ENCODE measurements at regions not wholly inside any gene's neighbourhood (a gene's known extent, or its start where the extent isn't known, plus 50 kb on each side); places are given as distances from the start of the nearest gene placed in this dataset.
"Not testable (repeated sequence)": the region's sequence is repeated elsewhere in the genome, so short reads cannot be mapped to it uniquely, and the experiment has no call there.

DNA sequence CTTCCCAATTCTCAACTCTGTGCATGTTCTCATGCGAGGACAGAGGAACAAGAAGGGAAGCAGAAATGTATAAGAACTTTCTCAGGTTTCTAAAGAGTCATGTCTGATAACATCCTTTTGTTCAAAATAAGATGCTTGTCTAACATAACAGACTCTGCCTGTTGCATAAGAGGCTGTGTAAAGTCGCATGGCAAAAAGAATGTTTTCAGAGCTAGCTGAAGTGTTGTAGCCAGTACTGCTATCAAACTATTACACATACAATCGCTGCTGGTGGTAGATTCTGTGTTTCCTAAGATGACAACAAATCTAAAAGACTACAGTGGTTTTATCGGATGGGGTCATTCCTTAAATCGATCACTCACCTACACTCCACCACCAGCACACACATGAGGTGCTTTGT lies 487.5 kb downstream of the IRS1 start:
- DNase-seq = no peak

DNA sequence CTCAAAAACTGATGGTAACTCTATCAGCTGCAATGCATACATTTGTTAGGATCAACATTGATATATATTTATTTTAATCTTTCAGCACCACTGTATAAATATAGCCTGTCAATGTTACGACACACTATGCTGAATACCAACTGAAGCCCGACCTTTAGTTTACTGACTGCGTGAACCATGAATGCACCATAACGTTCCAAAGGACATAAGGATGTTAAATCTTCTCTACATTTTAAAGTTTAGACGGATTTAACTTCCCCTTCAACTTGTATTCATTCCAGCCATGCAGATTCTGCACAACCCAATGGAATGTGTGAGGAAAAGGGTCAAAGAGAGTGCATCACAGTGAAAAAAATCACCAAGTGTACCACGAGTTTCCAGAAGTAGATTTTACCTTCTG lies 489.5 kb downstream of the IRS1 start:
- DNase-seq = no peak

- DNase-seq = no peak
Observed at GRCh38 chr2:226308986-226309385, 490.6 kb downstream of the IRS1 start.

- DNase-seq = no peak
Observed at GRCh38 chr2:226308323-226308680, 491.3 kb downstream of the IRS1 start.

DNA sequence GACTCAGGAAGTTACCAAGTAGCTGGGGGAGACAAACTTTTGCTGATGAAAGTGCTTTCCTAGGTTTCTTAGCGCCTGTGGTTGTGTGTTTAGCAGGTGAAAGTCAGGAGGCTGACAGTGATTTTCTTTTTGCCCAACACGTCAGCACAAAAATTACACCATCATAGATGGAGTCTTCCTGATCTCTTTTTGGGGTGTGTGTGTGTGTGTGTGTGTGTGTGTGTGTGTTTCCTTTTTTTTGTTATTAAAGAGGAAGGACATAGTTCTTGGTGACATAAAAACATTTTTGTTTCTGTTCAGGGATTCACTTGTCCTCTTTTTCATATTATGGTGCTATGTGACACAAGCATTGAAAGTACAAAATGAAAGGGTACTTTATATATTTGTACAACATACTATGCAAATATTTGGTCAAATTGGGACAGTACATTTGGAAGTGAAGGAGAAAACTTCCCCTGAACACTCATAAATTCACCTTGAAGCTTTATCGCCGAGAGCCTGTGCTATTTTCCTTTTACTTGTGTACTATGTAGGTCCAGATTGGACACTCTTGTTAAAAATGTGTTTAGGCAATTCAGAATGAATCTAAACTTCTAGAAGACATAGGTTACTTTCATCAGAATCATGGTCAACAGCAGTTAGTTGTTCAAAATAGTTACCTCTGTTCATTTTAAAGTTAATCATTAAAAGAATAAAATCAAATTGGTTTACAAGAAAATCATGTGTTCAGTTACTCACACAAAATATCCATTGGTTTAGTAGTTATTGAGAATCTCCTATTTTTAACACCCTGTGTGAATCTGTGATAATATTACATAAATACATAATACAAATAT lies 491.9 kb downstream of the IRS1 start:
- DNase-seq = no peak

DNA sequence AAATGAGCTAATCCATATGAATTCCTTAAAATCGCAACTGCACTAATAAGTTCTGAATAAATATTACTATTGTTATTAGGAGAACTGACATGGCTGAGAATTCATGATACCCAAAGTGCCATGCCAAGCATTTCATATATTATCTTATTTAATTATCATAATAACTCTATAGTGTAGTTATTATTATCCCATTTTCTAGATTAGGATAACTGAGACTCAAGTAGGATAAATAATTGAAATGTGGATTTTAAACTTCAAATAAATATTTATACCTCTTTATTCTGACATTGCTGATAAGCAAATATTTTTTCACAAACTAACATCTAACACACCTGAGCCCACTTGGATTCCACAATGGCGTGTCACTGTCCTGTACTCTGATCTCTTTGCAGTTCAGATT lies 492.7 kb downstream of the IRS1 start:
- no peak for DNase-seq

- DNase-seq = no peak
Observed at GRCh38 chr2:226304308-226304707, 495.3 kb downstream of the IRS1 start.

DNA sequence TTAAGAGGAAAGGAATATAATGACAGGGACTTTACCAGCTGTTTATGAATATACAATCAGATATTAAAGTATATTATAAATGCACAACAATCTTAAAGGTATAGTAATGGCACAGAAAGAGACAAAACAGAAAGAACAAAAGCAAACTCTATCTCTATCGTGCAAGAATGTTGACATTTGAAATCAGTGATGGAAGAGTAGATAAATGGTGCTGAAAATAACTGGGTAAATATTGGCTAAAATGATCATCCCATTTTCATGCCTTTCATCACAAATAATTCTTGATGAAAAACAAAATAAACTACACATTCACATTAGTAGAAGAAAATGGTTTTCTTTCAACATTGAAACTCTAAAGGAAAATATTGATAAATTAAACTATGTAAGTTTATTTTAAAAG lies 495.9 kb downstream of the IRS1 start:
- no peak for DNase-seq

DNA sequence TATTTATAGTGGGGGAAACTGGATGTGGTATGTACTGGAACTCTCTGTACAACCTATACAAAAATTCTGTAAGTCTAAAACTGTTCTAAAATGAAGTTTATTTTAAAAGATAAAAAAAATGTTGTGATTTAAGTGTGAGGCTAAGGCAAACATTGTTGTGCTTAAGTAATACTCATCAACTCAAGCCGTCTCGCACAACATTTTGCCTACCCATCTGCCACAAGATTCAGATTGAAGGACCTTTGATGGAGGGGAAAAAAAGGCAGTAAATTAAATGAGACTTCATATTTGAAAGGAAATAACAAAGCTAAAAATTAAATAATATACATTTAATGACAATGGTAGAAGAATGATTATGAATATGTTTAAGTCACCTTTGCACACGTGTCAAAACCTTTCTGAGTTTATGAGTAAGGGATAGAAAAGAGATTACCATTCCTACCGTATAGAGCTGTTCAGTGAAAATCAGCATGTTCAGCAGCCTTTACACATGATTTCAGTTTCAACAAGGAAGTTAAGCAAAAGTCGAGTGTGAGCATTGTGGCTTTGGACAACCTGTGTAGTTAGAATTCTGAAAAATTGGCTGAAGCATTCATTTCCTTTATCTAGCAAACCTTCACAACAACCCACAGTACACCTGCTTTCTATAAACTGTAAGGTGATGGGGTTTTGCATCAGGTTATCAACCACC lies 499.3 kb downstream of the IRS1 start:
- DNase-seq = no peak

DNA sequence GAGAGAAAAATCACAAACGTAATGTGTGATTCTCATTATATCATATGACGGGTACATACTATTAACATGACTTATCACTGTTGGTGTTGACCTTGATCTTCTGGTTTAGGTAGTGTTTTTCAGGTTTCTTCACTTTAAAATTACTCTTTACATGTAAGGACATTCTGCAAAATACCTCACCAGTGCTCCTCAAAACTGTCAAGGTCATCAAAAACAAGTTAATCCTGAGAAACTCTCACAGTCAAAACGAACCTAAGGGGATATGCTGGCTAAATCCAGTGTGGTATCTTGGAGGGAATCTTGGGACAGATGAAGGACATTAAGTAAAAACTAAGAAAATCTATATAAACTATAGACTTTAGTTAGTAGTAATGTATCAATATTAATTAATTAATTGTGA lies 499.8 kb downstream of the IRS1 start:
- no peak for DNase-seq

DNA sequence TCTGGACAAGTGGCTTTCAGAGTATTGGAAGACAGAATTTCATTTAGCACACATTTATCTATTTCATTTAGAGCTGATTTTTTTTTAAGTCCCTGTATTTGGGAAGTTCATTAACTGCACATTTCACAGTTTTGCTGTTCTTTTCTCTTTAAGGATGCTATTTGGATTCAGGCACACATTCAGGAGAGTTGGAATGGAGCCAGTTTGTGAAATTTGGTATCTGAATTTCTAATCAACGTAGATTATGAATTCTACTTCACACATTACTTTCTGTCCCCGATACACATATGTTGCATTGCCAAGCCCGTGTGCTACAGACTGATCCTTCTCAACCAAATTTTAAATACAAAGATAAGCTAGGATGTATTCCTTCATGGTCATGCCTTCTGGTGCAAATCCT lies 503.9 kb downstream of the IRS1 start:
- no peak for DNase-seq

DNA sequence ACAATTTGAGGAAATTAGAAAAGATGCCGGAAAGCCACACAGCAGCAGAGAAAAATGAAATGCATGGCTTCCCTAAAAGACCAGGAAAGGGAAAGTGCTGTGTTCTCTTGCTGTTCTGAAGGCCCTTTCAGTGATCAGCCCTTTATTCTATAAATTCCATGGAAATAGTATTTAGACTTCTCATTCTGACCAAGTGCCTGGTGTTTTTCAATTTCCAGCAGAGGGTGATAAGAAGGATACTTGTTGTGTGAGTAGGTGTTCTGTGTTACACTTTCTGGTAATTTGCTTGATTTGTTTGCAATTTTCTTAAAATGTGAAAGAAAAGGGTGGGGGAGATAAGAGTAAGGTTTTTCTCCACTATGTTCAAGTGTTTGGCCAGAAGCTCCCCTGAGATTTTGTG lies 504.5 kb downstream of the IRS1 start:
- no peak for DNase-seq

DNA sequence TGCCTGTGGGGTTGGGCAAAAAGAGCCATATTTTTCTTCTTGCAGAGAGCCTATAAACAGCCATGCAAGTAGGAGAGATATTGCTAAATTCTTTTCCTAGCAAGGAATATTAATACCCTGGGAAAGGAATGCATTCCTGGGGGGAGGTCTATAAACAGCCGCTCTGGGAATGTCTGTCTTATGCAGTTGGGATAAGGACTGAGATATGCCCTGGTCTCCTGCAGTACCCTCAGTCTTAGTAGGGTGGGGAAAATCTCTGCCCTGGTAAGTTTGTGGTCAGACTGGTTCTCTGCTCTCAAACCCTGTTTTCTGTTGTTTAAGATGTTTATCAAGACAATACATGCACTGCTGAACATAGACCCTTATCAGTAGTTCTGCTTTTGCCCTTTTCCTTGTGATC lies 508.3 kb downstream of the IRS1 start:
- DNase-seq = not testable (repeated sequence)

- DNase-seq = no peak
Observed at GRCh38 chr2:226286916-226287315, 512.7 kb downstream of the IRS1 start.

GRCh38 chr2:226283796-226284195 lies 515.8 kb downstream of the IRS1 start:
- DNase-seq = no peak

GRCh38 chr2:226282151-226282550 lies 517.5 kb downstream of the IRS1 start:
- DNase-seq = no peak

DNA sequence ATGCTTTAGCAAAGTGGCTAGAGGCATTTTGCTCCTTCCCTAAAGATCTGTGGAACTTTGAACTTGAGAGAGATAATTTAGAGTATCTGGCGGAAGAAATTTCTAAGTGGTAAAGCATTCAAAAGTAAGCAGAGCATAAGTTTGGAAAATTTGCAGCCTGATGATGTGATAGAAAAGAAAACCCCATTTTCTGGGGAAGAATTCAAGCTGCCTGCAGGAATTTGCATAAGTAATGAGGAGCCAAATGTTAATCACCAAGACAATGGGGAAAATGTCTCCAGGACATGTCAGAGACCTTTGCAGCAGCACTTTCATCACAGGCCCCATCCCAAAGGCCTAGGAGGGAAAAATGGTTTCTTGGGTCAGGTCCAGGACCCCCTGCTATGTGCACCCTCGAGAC lies 519.5 kb downstream of the IRS1 start:
- not testable (repeated sequence) for DNase-seq

- DNase-seq = no peak
Observed at GRCh38 chr2:226275215-226275614, 524.4 kb downstream of the IRS1 start.

DNA sequence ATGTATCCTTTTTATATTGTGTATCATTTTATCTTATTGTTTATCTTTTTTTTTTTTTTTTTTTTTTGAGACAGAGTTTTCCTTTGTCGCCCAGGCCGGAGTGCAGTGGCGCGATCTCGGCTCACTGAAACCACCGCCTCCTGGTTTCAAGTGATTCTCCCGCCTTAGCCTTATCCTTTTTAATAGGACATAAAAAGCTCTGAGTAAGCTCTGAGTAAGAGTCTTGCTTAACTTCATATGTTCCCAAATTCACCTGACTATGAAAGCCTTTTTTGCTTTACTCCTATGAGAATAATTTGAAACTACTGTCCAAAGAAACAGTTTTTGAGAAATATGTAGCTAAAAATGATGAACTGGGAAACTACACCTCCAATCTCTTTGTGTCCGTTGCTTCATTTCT lies 525.5 kb downstream of the IRS1 start:
- DNase-seq = no peak

DNA sequence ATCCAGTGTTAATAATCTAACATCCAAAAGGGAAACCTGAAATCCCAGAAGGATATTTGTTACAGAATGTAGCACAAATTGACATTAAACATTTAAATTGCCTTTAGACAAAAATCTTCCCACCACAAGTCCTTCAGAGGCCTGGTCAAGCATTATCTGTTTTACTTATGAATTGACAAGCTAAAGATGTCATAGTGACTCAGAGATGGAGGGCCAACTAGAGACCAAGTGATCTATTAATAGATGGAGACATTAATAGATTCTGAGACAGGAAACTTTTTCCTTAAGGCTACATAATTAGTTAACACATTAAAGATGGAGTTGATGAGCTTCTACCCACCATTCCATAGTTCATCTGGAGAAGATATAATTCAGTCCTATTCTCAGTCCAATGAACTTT lies 526.2 kb downstream of the IRS1 start:
- DNase-seq = no peak

- no peak for DNase-seq
Observed at GRCh38 chr2:226272435-226272834, 527.2 kb downstream of the IRS1 start.

DNA sequence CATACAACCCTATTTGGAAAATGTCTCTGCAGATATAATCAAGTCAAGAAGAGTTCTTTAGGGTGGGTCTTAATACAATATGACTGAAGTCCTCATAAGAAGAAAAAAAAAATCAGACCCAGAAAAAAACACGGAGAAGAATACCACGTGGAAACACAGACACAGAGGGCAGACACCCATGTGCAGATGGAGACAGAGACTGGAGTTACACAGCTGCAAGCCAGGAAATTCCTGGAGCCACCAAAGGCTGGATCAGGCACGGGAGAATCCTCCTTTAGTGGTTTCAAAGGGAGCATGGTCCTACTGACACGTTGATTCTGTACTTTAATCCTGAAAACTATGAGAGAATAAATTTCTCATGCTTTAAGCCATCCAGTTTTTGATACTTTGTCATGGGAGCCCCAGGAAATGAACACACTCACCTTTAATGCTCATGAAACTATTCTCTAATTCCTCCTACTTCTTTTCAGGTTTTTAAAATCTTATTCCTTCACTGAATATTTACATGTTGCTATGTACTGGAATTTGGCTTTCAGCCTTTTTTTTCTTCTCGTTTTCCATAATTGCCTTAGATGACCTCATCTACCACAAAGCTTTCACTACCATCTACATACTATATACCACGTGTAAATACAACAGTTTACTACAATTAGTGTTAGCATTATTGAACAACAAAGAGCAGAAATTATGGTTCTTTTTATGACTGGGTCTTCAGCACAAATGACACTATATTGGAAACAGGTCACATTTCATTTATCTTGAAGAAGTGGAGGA lies 529.1 kb downstream of the IRS1 start:
- no peak for DNase-seq

DNA sequence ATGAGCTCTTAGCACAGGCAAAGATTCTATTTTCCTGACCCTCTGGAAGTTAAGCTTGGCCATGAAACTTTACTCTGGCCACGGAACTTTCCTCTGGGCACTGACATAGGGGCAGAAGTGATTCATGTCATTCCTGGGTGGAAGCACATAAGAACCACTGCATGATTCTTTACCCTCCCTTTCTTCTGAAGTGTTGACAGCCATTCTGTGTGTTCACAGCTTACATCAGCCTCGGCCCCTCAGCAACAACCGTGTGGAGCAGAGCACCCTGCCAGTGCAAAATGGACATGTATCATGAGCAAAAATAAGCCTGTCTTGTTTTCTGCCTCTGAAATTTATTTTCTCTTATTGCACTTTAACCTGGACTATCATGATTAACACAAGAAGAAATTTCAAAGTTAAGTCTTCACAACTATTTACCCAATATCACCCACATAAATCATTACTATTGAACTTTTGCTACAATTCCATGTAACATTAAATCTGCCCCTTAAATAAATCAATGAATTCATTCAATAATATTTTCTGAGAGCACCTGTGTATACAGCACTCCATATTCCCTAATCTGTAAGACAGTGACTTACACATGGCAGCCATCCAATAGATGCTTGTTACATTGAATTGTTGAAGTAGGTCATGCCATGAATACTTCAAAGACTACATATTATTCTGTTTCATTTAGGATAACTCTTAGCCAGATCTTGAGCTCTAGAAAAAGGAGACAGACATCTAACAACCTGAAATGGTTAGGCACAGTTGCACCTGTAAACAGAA lies 531.9 kb downstream of the IRS1 start:
- no peak for DNase-seq
